ENCODE measurements at regions not wholly inside any gene's neighbourhood (a gene's known extent, or its start where the extent isn't known, plus 50 kb on each side); places are given as distances from the start of the nearest gene placed in this dataset.
"Not testable (repeated sequence)": the region's sequence is repeated elsewhere in the genome, so short reads cannot be mapped to it uniquely, and the experiment has no call there.

DNA sequence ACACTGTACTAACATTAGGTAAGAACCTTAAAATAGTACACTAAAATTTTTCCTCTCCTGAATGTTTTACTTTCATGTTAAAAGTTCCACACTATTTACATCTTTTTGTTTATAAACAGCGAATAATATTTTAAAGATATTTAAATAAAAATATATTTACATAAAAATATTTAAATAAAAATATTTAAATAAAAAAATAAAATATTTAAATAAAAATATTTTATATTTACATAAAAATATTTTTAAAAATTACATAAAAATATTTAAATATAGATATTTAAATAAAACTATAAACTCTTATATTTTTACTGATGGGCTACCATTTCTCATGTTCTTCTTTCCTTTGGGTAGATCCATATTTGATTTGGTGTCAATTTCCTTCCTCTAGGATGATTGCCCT lies 619.0 kb downstream of the ANKRD7 start:
- DNase-seq: no peak

GRCh38 chr7:118844748-118845147 lies 620.2 kb downstream of the ANKRD7 start:
- DNase-seq: no peak

DNA sequence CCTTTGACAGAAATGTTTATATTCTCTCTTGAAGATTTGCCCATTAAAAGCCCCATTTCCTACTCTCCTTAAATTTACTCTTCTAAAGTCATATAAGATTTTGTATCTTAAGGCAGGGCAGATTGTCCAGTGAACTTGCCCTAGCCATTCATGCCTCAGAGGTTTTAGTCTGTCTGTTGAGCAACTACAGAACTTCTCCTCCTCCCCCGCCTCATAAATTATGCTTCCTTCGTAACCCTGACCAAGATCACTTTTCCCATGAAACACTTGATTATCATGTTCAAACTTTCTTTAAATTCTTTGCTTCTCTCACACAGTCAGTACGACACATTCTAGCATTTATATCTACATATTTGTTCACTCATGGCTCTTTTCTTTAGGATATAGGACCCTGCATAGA lies 621.3 kb downstream of the ANKRD7 start:
- no peak for DNase-seq

GRCh38 chr7:118846977-118847376 lies 622.5 kb downstream of the ANKRD7 start:
- DNase-seq: no peak

DNA sequence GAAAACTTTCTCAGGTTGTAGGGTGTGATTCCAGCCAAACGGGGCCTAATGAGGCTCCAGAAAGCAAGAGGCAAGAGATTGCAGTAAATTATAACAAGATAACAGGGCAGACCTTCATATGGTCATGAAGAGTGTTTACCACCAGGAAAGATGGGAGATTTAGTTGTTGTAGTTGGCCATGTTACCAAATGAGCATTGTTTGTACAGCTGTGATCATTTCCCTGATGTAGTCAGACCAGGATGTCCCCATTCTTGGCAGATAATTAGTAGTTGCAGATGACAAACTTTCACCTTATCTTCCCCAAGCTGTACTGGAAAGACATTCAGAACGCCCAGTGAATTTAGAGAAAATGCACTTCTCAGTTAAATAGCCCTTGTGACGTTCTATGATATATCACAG lies 630.8 kb downstream of the ANKRD7 start:
- DNase-seq: no peak

DNA sequence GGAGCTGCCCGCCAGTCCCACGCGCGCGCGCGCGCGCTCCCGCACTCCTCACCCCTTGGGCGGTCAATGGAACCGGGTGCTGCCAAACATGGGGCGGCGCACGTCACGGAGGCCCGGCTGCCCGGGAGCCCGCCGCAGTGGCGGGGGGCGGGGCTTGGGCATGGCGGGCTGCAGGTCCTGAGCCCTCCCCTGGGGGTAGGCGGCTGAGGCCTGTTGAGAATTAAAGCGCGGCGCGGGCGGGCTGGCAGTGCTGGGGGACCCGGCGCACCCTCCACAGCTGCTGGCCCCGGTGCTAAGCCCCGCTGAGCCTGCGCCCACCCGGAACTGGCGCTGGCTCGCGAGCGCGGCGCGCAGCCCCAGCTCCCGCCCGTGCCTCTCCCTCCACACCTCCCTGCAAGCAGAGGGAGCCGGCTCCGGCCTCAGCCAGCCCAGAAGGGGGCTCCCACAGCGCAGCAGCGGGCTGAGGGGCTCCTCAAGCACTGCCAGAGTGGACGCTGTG lies 634.2 kb downstream of the ANKRD7 start:
- DNase-seq: no peak

- no peak for DNase-seq
Measured at GRCh38 chr7:118861581-118861980, 637.1 kb downstream of the ANKRD7 start.

DNA sequence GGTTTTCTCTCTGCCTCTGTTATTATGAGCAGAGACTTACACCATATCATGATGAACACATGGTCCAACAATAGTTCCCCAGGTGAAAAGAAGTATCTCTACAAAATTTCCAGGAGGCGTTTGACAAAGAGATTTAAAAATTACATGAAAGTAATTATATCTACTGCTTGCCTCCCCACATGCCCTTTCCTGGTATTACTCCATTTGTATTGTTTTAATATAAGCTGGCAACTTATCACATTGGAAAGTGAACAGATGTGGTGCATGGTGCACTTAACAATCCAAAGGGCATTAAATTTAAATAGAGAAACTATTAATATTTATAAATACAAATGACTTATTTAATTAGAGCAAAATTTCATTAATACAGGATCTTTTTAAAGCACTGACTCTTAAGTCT lies 638.2 kb downstream of the ANKRD7 start:
- no peak for DNase-seq

DNA sequence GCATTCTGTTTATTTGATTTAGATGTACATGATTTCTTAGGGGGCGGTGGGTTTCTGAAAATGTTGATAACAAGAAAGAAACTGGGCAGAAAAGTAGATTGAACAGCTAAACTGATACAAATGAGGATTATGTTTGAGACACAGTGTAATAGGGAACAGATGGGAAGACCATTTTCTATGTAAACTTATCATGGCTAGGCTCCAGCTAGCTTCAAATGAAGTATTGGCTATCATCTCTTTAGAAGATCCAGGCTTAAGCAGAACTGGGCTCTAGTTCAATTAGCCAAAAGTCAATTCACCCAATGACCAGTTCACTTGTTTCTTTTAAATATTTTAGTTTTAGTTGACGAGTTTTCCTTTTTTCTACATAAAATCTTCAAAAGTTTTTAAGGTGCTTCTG lies 639.5 kb downstream of the ANKRD7 start:
- DNase-seq: no peak

DNA sequence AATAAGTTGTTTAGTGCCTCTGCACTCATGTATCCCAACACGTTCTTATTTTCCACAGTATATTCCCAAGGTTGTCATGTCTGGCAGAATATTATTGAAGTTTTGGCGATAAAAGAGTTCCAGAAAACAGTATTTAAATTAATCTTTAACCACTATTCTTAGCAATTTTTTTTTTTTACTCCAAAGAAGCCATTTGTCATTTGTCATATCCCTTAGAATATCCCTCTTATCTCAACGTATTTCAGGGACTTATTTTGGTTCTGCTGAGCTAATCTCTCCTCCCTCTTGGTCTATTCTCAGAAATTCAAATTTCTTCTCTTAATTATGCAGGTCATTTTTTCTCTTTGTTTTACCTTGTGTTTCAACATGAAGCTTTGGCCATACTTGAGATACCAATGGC lies 643.4 kb downstream of the ANKRD7 start:
- no peak for DNase-seq

GRCh38 chr7:118869141-118869540 lies 644.6 kb downstream of the ANKRD7 start:
- DNase-seq: not testable (repeated sequence)

- no peak for DNase-seq
Measured at GRCh38 chr7:118870187-118870586, 645.7 kb downstream of the ANKRD7 start.

DNA sequence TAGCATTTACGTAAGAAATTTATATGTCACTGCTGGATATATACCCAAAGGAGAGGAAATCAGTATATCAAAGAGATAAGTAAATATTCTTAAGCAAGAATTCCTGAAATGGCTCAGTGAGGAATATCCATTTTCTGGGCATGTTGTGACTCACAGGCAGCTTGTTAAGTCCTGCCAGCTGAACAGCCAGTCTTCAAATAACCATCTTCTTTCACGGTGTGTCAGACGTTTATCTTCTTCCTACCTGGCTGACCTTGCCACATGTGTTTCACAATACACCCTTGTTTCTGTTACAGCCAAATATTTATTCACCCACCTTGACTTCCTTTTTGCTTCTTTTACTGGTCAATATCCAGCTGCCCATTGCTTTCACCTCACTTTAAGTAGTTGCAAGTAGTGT lies 648.1 kb downstream of the ANKRD7 start:
- no peak for DNase-seq

DNA sequence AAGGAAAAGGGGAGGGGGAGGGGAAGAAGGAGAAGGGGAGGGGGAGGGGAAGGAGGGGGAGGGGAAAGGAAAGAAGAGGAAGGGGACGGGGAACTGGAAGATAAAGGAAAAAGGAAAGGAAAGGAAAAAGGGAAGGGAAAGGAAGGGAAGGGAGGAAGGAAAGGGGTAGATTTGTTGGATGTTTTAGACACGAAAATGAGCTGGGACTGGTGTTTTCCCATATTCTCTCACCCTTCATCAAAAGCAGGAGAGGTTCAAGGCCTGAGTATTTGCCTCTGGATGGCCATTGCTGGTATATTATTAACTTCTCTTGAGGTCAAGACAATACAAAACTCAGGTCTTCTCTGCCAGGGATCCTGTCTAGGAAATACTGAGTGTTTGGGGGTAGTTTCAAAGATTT lies 652.7 kb downstream of the ANKRD7 start:
- no peak for DNase-seq

GRCh38 chr7:118878336-118878735 lies 653.8 kb downstream of the ANKRD7 start:
- no peak for DNase-seq

- DNase-seq: no peak
Measured at GRCh38 chr7:118898284-118898683, 673.8 kb downstream of the ANKRD7 start.

DNA sequence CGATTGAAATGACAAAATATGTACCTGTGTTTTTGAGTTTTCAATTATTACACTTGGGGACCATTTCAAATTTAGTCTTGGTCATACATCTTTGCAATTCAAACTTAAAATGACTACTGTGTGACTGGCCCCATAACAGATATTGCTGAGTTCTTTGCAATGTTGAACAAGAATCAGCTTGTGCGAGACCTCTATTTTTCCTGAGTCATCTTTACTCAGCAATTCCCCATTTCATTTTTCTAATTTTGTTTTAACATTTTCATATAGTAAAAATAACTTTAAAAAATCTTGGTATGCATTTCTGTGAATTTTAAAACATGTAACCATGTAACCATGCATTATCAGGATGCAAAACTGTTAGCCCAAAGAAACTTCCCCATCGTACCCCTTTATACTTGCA lies 678.1 kb downstream of the ANKRD7 start:
- DNase-seq: no peak

DNA sequence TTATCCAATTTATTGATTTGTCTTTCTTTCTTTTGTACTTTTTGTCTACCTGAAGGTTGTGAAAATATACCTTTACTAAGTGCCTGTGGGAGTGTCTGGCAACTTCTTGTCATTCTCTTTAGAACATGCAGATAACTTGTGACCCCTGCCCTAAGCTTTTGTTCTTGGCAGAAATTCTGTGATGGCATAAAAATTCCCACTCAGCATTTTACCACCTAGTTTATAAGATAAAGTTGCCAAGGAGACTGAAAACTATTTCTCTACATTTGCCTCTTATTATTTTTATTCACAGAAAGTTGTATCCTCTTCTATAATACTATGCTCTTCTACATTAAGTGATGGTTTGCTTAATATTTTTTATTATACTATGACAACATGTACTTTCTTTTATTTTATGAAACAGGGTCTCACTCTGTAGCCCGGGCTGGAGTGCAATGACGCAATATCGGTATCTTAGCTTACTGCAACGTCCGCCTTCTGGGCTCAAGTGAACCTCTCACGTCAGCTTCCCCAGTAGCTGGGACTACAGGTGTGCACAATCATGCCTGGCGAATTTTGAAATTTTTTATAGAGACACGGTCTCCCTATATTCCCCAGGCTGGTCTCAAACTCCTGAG lies 683.5 kb downstream of the ANKRD7 start:
- DNase-seq: no peak

DNA sequence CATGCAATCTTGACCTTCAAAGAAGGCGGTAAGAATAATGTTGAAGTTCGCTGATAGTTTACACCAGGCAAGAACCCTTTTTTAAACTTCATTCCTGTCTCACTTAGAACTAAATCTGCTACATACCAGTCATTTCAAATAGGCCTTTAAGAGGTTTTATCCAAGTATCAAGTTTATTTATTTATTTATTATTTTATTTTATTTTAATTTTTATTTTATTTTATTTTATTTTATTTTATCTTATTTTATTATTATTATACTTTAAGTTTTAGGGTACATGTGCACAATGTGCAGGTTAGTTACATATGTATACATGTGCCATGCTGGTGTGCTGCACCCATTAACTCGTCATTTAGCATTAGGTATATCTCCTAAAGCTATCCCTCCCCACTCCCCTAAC lies 691.6 kb downstream of the ANKRD7 start:
- DNase-seq: not testable (repeated sequence)

DNA sequence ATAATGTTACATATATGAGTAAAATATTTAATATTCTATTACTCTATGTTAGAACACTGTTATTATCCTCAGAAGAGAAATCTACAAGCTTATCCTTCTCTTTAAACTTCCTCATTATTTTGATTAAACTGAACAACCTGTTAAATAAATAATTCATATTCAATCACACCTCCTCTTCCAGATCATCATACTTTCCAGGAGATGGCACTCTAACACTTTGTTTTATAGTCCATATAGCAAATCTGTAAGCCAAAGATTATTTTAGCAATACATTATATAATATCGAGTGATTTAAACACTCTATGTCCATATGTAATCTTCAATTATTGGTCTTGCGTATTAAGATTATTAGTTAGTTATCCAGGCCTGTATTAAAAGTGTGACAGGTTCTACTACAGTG lies 694.1 kb downstream of the ANKRD7 start:
- DNase-seq: no peak

DNA sequence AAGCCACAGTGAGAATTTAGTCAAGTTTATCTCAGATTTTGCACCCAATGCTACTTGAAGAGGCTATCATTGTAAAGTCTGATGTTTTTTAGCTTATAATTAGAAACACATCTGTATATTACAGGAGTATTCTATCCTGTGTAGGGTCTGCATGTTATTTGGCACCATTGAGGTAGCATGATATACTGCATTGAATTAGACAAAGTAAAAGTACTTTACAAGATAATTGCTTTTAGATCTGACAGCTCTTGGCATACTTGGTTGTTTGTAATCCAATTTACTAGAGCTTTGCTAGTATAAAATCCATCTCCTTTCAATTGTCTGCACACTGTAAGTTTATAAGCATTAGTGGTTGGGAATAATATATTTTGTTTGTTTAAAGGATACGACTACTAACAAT lies 714.3 kb downstream of the ANKRD7 start:
- DNase-seq: no peak

DNA sequence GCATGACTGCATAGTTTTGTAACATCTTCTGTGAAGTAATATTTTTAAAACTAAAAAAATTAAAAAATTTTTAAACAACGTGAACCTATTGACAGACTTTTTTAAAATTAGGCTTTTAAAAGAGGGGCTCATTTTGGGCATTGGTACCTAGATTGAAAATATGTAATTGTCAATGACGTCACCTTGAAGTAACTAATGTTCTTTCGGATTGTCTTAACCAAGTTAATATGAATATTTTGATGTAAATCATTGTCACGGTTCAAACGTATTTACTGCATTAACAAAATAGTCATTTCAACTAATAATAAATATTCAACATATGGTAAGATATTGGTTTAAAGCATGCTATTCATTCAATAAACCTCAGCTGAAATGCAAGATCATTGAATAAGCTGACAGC lies 719.8 kb downstream of the ANKRD7 start:
- no peak for DNase-seq

DNA sequence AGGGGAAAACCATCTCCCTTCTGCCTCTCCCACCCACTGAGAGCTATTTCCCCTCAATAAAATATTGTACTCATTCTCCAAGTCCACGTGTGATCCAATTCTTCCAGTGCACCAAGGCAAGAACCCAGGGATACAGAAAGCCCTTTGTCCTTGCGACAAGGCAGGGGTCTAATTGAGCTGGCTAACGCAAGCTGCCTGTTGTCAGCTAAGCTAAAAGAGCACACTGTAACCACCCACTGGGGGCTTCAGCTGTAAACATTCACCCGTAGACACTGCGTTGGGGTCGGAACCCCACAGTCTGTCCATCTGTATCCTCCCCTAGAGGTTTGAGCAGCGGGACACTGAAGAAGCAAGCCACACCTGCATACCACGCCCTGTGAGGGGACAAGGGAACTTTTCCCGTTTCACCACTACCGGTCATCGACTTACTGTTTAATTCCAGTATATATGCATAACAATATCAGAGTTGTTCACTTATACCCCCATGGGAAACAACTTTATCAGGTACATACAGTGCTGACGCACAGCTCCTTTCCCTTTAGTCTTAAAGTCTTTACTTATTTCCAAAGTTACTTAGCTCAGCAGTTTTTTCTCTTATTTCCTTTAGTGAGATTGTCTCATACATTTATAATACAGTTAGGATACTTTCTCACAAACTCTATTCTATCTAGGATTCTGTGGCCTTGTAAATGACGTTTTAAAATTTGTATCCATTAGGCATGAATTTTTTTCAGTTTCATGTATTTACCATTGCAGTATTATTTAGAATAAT lies 721.6 kb downstream of the ANKRD7 start:
- no peak for DNase-seq

GRCh38 chr7:118948508-118948907 lies 724.0 kb downstream of the ANKRD7 start:
- no peak for DNase-seq

- DNase-seq: no peak
Measured at GRCh38 chr7:118949031-118949430, 724.5 kb downstream of the ANKRD7 start.
